K562 (cell line): ENCODE measurements at regions not wholly inside any gene's neighbourhood (a gene's known extent, or its start where the extent isn't known, plus 50 kb on each side); places are given as distances from the start of the nearest gene placed in this dataset.

ENCODE experiments used
- TF ChIP-seq, protein P1 (sequence below): fragments of 450-650 bp; IDR thresholded peaks from 2 replicates; pipeline ENCODE4 v1.6.1; 2016; ENCODE audit warnings: low read depth

DNA sequence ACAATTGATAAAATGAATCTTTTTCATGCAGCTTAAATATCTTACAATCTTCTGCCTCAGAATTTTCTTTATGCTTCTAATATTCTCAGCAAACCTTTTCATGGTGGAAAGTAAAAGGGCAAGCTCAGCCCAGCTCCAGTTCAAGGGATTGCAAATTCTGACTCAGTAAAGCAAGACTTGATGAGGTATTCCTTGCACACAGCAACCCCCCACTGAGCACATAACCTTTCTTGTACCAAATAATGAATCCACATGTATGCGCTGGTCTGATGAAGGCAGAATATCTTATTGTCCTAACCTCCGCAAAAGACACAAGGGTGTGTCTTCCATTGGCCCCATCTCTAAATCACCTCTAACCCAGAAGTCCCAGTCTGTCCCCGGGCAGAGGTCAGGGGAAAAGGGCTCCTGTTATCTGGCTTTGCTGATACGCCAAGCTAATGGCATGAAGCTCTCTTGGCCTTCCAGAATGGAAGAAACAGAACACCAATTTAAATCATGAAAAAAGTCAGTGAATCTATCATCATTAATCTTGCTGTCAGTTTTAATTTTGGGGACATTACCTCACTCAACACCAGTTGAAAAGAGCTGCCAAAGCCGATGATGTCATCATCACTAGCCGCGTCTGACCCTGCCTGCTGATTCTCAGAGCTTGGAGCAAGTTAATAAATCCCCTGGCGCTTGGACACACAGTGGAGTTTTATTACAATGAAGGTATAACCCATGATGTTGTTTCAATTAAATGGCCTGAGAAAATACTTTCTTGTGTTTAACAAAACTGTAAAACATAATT is 592.5 kb upstream of the CLINT1 start (continued):
- TF ChIP-seq, protein P1, sequence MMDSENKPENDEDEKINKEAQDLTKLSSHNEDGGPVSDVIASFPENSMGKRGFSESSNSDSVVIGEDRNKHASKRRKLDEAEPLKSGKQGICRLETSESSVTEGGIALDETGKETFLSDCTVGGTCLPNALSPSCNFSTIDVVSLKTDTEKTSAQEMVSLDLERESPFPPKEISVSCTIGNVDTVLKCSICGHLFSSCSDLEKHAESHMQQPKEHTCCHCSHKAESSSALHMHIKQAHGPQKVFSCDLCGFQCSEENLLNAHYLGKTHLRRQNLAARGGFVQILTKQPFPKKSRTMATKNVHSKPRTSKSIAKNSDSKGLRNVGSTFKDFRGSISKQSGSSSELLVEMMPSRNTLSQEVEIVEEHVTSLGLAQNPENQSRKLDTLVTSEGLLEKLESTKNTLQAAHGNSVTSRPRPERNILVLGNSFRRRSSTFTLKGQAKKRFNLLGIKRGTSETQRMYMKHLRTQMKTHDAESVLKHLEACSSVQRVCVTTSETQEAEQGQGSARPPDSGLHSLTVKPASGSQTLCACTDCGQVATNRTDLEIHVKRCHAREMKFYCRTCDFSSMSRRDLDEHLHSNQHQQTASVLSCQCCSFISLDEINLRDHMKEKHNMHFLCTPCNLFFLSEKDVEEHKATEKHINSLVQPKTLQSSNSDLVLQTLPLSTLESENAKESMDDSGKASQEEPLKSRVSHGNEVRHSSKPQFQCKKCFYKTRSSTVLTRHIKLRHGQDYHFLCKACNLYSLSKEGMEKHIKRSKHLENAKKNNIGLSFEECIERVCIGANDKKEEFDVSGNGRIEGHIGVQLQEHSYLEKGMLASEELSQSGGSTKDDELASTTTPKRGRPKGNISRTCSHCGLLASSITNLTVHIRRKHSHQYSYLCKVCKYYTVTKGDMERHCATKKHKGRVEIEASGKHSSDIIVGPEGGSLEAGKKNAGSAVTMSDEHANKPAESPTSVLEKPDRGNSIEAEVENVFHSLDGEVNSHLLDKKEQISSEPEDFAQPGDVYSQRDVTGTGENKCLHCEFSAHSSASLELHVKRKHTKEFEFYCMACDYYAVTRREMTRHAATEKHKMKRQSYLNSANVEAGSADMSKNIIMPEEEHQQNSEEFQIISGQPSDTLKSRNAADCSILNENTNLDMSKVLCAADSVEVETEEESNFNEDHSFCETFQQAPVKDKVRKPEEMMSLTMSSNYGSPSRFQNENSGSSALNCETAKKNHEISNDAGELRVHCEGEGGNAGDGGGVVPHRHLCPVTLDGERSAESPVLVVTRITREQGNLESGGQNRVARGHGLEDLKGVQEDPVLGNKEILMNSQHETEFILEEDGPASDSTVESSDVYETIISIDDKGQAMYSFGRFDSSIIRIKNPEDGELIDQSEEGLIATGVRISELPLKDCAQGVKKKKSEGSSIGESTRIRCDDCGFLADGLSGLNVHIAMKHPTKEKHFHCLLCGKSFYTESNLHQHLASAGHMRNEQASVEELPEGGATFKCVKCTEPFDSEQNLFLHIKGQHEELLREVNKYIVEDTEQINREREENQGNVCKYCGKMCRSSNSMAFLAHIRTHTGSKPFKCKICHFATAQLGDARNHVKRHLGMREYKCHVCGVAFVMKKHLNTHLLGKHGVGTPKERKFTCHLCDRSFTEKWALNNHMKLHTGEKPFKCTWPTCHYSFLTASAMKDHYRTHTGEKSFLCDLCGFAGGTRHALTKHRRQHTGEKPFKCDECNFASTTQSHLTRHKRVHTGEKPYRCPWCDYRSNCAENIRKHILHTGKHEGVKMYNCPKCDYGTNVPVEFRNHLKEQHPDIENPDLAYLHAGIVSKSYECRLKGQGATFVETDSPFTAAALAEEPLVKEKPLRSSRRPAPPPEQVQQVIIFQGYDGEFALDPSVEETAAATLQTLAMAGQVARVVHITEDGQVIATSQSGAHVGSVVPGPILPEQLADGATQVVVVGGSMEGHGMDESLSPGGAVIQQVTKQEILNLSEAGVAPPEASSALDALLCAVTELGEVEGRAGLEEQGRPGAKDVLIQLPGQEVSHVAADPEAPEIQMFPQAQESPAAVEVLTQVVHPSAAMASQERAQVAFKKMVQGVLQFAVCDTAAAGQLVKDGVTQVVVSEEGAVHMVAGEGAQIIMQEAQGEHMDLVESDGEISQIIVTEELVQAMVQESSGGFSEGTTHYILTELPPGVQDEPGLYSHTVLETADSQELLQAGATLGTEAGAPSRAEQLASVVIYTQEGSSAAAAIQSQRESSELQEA: no peak
